Activated CD4-positive, alpha-beta T cell treated with anti-CD3 and anti-CD28 coated beads, Interleukin-10, Interleukin-2, amounts not matched to agents 100 ng/mL and 50 ng/mL, durations not matched to agents 16 hours and 8 hours (primary cell): ENCODE measurements at regions not wholly inside any gene's neighbourhood (a gene's known extent, or its start where the extent isn't known, plus 50 kb on each side); places are given as distances from the start of the nearest gene placed in this dataset.
"Not testable (repeated sequence)": the region's sequence is repeated elsewhere in the genome, so short reads cannot be mapped to it uniquely, and the experiment has no call there.

Experiments used
- DNase-seq: peaks from one replicate; pipeline ENCODE4 v3.0.0-alpha.2; 2020

- DNase-seq = no peak
Measured at GRCh38 chr12:59404109-59404650, 191.6 kb upstream of the SLC16A7 start.

GRCh38 chr12:59403259-59403932 lies 192.4 kb upstream of the SLC16A7 start:
- peak; percentile 52 for DNase-seq

- DNase-seq = no peak
Measured at GRCh38 chr12:59401862-59402261, 194.0 kb upstream of the SLC16A7 start.

GRCh38 chr12:59398164-59398563 lies 197.7 kb upstream of the SLC16A7 start:
- no peak for DNase-seq

DNA sequence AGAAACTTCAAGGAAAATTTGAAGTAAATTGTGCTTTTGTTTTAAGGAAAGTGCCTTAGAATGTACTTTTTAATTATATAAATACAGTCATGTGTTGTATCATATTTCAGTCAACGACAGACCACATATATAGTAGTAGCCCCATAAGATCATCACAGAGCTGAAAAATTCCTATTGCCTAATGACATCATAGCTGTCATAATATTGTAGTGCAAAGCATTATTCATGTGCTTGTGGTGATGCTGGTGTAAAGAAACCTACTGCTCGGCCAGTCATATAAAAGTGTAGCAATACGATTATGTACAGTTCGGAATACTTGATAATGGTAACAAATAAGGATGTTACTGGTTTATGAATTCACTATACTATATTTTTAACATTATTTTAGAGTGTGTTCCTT lies 198.9 kb upstream of the SLC16A7 start:
- no peak for DNase-seq

GRCh38 chr12:59396519-59396918 lies 199.3 kb upstream of the SLC16A7 start:
- no peak for DNase-seq

DNA sequence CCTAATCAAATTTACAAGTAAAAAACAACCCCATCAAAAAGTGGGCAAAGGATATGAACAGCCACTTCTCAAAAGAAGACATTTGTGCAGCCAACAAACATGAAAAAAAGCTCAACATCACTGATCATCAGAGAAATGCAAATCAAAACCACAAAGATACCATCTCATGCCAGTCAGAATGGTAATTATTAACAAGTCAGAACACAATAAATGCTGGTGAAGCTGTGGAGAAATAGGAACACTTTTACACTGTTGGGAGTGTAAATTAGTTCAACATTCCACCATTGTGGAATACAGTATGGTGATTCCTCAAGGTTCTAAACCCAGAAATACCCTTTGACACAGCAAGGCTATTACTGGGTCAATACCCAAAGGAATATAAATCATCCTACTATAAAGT lies 200.5 kb upstream of the SLC16A7 start:
- not testable (repeated sequence) for DNase-seq

GRCh38 chr12:59393506-59393905 lies 202.3 kb upstream of the SLC16A7 start:
- DNase-seq = no peak

DNA sequence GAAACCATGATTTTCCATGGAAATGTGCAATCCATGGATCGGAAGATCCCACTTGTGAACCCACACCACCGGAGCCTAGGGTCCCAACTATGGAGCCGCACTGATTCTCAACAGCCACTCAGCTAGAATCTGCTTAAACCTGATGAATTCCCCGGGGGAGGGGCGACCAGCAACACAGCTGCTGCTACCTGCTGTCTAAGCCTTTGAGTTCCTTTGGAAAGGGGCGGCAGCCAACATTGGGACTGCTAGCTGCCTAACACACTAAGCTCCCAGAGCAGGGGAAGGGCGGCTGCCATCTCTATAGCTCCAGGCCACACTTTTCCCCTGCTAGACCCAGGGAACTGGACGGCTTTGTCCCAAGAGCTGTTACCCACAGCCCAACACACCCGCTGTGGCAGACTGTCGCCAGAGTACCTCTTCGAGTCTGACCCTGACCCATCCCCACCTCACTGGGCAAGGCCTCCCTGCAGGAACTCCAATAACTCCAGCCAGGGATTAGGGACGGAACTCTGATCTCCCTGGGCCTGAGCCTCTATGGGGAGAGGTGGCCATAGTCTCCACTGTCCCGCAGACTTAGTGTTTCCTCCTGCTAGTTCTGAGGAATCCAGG lies 205.8 kb upstream of the SLC16A7 start:
- no peak for DNase-seq

DNA sequence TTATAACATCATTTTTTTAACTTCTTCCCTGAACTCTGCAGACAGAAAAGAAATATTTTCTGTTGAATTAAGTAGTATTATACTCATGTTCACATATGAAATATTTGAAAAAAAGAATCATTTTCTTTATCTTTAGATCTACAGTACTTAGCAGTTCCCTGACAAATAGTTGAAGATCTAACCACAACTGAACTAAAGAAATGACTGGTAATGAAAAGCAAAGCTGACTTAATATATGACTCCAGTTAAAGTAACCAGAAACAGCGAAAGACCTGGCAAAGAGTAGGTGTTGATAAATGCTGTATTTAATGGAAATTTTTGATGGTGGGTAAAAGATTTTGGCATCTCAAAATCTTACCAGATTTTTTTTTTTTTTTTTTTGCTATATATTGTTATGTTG lies 207.1 kb upstream of the SLC16A7 start:
- peak; percentile 9 for DNase-seq

DNA sequence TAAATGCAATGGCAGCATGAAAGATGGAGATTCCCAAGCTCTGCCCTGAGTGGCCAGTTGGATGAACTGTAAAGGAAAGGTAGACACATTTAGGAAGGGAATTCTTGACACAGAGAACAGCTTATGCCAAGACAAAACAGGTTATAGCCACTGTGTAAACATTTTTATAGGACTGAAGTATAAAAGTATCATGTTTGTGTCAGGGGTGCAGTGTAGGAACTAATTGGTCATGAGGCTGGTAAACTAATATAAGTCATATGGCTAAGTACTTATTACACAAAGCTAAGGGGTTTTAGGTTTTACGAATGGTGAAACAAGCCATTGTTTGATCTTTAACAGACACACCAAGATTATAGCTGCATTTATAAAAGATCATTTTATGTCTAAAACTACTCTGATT lies 207.7 kb upstream of the SLC16A7 start:
- DNase-seq = no peak

DNA sequence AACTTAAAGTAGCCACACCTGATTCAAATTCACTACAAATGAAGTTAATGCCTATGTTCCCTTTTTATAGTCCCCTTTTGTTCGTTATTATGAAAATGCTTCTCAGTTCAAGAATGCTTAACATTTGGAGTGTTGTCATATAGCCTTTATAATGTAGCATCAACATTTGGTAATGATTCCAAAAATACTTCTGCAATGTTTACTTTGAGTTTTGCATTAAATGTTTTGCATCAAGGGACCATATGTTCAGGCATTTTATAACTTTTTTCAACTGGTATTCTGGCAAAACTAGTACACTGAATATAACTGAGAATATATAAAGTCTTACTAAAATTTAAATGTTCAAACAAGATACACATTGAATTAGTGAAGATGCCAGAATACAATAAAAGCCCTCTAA lies 209.6 kb upstream of the SLC16A7 start:
- DNase-seq = no peak

GRCh38 chr12:59383079-59383822 lies 212.6 kb upstream of the SLC16A7 start:
- DNase-seq = no peak

- no peak for DNase-seq
Measured at GRCh38 chr12:59382282-59383078, 213.3 kb upstream of the SLC16A7 start.

GRCh38 chr12:59381106-59381505 lies 214.7 kb upstream of the SLC16A7 start:
- no peak for DNase-seq

DNA sequence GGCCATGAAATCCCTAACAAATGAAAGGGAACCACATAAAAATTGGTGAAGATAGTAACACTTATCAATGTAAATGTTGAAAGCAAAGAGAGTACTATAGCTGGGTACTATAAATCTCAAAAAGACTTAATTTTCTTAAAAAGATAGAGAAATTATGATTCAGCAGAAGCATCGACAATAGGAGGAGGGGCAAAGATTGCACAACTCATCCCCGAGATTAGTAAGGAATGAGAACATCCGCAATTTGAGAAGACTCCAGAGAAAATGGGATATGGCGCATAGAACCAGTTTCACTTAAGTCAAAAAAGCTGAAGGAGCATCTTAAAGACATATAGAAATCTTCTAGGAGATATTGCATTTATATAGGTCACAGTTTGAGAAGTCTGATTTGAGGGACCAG lies 220.2 kb upstream of the SLC16A7 start:
- DNase-seq = no peak

DNA sequence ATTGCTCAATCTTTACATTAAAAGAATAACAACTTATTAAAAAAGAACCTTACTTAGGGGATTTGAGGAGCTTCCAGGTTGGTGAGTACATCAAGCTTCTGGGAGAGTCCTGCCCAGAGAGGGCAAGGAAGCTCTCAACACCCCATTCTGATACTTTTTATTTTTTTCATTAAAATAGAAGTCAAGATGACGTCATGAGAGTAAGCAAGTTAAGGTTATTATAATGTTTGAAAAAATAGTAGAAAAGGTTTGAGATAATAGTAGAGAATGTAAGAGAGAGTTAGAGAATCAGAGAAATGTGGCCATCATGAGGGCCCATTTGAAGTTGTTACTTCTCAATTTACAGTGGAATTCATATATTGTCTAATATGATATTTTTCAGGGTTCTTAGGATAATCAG lies 221.0 kb upstream of the SLC16A7 start:
- no peak for DNase-seq

DNA sequence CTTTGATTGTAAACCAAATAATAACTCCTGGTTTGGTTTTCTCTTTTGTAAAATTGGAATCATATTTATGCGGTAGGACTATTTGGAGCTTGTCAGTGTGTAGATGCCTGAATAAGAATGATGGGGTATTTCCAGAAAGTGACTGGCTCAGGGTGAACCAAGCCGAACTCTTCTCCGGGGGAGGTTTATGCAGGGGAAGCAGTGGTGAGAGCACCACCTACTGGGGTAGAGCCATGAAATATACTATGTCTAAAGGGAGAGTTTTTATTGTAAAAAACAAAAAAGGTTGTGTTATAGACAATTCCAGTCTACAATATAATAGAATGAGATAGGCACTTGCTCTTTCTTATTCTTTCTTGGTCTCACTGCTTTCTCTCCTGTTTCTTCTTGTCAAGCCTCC lies 222.9 kb upstream of the SLC16A7 start:
- DNase-seq = no peak

- no peak for DNase-seq
Measured at GRCh38 chr12:59370933-59371332, 224.9 kb upstream of the SLC16A7 start.

GRCh38 chr12:59365133-59365532 lies 230.7 kb upstream of the SLC16A7 start:
- no peak for DNase-seq

DNA sequence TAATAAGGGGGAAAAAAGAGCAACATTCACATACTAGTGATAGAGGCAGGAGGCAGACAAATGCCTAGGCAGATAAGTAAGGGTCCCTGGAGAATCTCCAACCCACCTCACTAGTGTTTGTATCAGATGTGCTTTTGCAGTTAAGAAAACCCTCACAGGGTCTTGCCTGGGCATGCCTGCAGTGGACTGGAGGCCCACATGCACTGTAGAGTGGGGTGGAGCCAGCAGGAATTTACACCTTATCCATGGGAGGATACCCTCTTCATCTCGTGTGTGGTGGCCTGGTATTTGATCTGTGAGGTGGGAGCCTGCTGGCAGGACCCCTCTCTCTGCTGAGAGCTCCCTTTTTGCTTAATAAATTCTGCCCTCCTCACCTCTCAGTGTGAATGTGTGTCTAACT lies 238.0 kb upstream of the SLC16A7 start:
- no peak for DNase-seq

DNA sequence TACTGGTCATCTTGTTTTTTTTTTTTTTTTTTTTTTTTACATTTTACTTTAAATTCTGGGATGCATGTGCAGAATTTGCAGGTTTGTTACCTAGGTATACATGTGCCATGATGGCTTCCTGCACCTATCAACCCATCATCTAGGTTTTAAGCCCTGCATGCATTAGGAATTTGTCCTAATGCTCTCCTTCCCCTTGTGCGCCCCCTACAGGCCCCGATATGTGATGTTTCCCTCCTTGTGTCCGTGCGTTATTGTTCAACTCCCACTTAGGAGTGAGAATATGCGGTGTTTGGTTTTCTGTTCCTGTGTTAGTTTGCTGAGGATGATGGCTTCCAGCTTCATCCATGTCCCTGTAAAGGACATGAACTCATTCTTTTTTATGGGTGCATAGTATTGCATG lies 249.6 kb upstream of the SLC16A7 start:
- peak; percentile 4 for DNase-seq

GRCh38 chr12:59345406-59345805 lies 250.4 kb upstream of the SLC16A7 start:
- no peak for DNase-seq
